GM21576 (cell line): ENCODE measurements at regions not wholly inside any gene's neighbourhood (a gene's known extent, or its start where the extent isn't known, plus 50 kb on each side); places are given as distances from the start of the nearest gene placed in this dataset.

ENCODE experiments used
- ATAC-seq: cut with Tn5 transposase; IDR thresholded peaks from one replicate; pipeline ENCODE4 v1.9.1; 2021; ENCODE audit warnings: mild to moderate bottlenecking, moderate library complexity; ENCODE audit not compliant: unreplicated experiment

- no peak for ATAC-seq
Observed at GRCh38 chr2:167900435-167901114, 346.8 kb downstream of the STK39 start.

GRCh38 chr2:167898340-167898739 lies 349.1 kb downstream of the STK39 start:
- ATAC-seq: no peak

- no peak for ATAC-seq
Observed at GRCh38 chr2:167891841-167892240, 355.6 kb downstream of the STK39 start.

- ATAC-seq: no peak
Observed at GRCh38 chr2:167890739-167891138, 356.7 kb downstream of the STK39 start.

GRCh38 chr2:167880415-167880814 lies 367.0 kb downstream of the STK39 start:
- ATAC-seq: no peak

- ATAC-seq: no peak
Observed at GRCh38 chr2:167875529-167875928, 371.9 kb downstream of the STK39 start.

- no peak for ATAC-seq
Observed at GRCh38 chr2:167874812-167875211, 372.6 kb downstream of the STK39 start.

GRCh38 chr2:167871286-167871685 lies 376.1 kb downstream of the STK39 start:
- ATAC-seq: no peak

- no peak for ATAC-seq
Observed at GRCh38 chr2:167869200-167869599, 378.2 kb downstream of the STK39 start.

GRCh38 chr2:167863377-167863776 lies 384.0 kb downstream of the STK39 start:
- ATAC-seq: no peak

GRCh38 chr2:167862782-167863181 lies 384.6 kb downstream of the STK39 start:
- peak; percentile 64 for ATAC-seq

GRCh38 chr2:167862296-167862695 lies 385.1 kb downstream of the STK39 start:
- peak; percentile 5 for ATAC-seq

- no peak for ATAC-seq
Observed at GRCh38 chr2:167861574-167862193, 385.7 kb downstream of the STK39 start.

GRCh38 chr2:167860082-167860481 lies 387.3 kb downstream of the STK39 start:
- no peak for ATAC-seq

GRCh38 chr2:167859676-167860075 lies 387.7 kb downstream of the STK39 start:
- ATAC-seq: no peak

GRCh38 chr2:167858086-167858485 lies 389.3 kb downstream of the STK39 start:
- no peak for ATAC-seq

GRCh38 chr2:167857416-167857815 lies 390.0 kb downstream of the STK39 start:
- ATAC-seq: no peak

GRCh38 chr2:167856190-167856589 lies 391.2 kb downstream of the STK39 start:
- ATAC-seq: no peak

GRCh38 chr2:167855211-167855610 lies 392.2 kb downstream of the STK39 start:
- no peak for ATAC-seq

GRCh38 chr2:167853717-167854116 lies 393.7 kb downstream of the STK39 start:
- no peak for ATAC-seq

GRCh38 chr2:167851876-167852275 lies 395.5 kb downstream of the STK39 start:
- no peak for ATAC-seq

GRCh38 chr2:167851323-167851860 lies 396.0 kb downstream of the STK39 start:
- no peak for ATAC-seq
